B cell (primary cell): ENCODE measurements at regions not wholly inside any gene's neighbourhood (a gene's known extent, or its start where the extent isn't known, plus 50 kb on each side); places are given as distances from the start of the nearest gene placed in this dataset.

Experiments
- ATAC-seq: fragments of 200-7000 bp; cut with Tn5 transposase; one replicate; pipeline ENCODE4 v1.10.0; 2021; ENCODE audit warnings: low read depth, mild to moderate bottlenecking, moderate number of reproducible peaks, moderate library complexity
- CTCF ChIA-PET: fragments of 350-600 bp; sonication (Branson Sonifier 250); formaldehyde crosslinking; loops from one replicate; lab custom pipeline; 2021; ENCODE audit warnings: antibody characterized with exemption, inconsistent platforms; lab: Charles Lee
- POLR2A ChIA-PET: fragments of 350-600 bp; sonication (Branson Sonifier 250); formaldehyde crosslinking; loops from one replicate; lab custom pipeline; 2021; ENCODE audit warnings: antibody characterized with exemption; lab: Charles Lee
- DNase-seq: peaks from one replicate; pipeline ENCODE4 v3.0.0; 2013
- H2AFZ ChIP-seq: 2 replicates; pipeline ENCODE4 v1.6.1; 2012; ENCODE audit warnings: mild to moderate bottlenecking, low read depth, low read length; ENCODE audit not compliant: insufficient read depth, poor library complexity, severe bottlenecking
- H3K27ac ChIP-seq, 2 donors: 1 replicate in 1 of 2; 2 replicates in 1 of 2; pipeline ENCODE4 v1.5.1; 2012 to 2013; ENCODE audit warnings: low read length in 2 of 2, mild to moderate bottlenecking in 2 of 2, moderate library complexity in 1 of 2
- H3K27me3 ChIP-seq, 4 experiments: fragments of 200-600 bp in 1 of 4; sonication (generic) in 1 of 4; replicated peaks in 1 of 4; 1 replicate in 2 of 4; 2 replicates in 2 of 4; pipeline versions ENCODE4 v1.6.1 to v1.7.0; 2013 to 2016; ENCODE audit warnings: low read length in 3 of 4, mild to moderate bottlenecking in 2 of 4, mixed read lengths in 1 of 4, moderate library complexity in 1 of 4; ENCODE audit not compliant: insufficient read depth in 4 of 4, control insufficient read depth in 3 of 4; ENCODE audit errors: control extremely low read depth in 1 of 4
- H3K36me3 ChIP-seq, 2 experiments: replicated peaks in 1 of 2; 1 replicate in 1 of 2; 2 replicates in 1 of 2; pipeline versions ENCODE4 v1.6.1 to v1.7.1; 2013; ENCODE audit warnings: low read length in 1 of 2; ENCODE audit not compliant: insufficient read depth in 2 of 2, control insufficient read depth in 1 of 2; ENCODE audit errors: control extremely low read depth in 1 of 2, extremely low read depth in 1 of 2
- H3K4me1 ChIP-seq, 2 donors: fragments of 200-600 bp in 1 of 2; sonication (generic) in 1 of 2; 1 replicate in 1 of 2; 2 replicates in 1 of 2; pipeline versions ENCODE4 v1.5.1 to v1.6.1; 2013 to 2017; ENCODE audit warnings: low read length in 2 of 2; ENCODE audit not compliant: control insufficient read depth in 2 of 2, insufficient read depth in 2 of 2
- H3K4me2 ChIP-seq: replicated peaks from 2 replicates; pipeline ENCODE3; 2012; ENCODE audit warnings: mild to moderate bottlenecking, low read depth, low read length; ENCODE audit not compliant: poor library complexity, severe bottlenecking
- H3K4me3 ChIP-seq, 5 experiments: fragments of 200-600 bp in 1 of 5; sonication (generic) in 1 of 5; 1 replicate in 3 of 5; 2 replicates in 2 of 5; pipeline versions ENCODE4 v1.5.1 to v1.7.0; 2011 to 2016; ENCODE audit warnings: low read length in 4 of 5, mild to moderate bottlenecking in 4 of 5, low read depth in 2 of 5, control low read depth in 1 of 5, moderate library complexity in 1 of 5; ENCODE audit not compliant: insufficient read depth in 1 of 5; ENCODE audit errors: control extremely low read depth in 1 of 5, extremely low read depth in 1 of 5
- H3K79me2 ChIP-seq: fragments of 200-600 bp; sonication (generic); one replicate; pipeline ENCODE4 v1.6.0; 2016; ENCODE audit warnings: low read length; ENCODE audit not compliant: control insufficient read depth, insufficient read depth
- H3K9ac ChIP-seq: fragments of 200-600 bp; sonication (generic); 2 replicates; pipeline ENCODE4 v1.6.1; 2017; ENCODE audit warnings: mild to moderate bottlenecking, low read length, moderate library complexity
- H3K9me3 ChIP-seq, 3 donors: one replicate each; pipeline versions ENCODE4 v1.6.1 to v1.7.1; 2013; ENCODE audit warnings: low read length in 2 of 3; ENCODE audit not compliant: control insufficient read depth in 2 of 3, insufficient read depth in 1 of 3; ENCODE audit errors: control extremely low read depth in 1 of 3
- H4K20me1 ChIP-seq: 2 replicates; pipeline ENCODE4 v1.6.0; 2012; ENCODE audit warnings: mild to moderate bottlenecking, low read length; ENCODE audit not compliant: insufficient read depth, control insufficient read depth, poor library complexity, severe bottlenecking
- H3K27ac Mint-ChIP-seq: one replicate; pipeline ENCODE4 v1.8.0; 2021; ENCODE audit warnings: mixed read lengths
- H3K27me3 Mint-ChIP-seq: one replicate; pipeline ENCODE4 v1.8.0; 2021; ENCODE audit warnings: mixed read lengths
- H3K4me1 Mint-ChIP-seq: one replicate; pipeline ENCODE4 v1.8.0; 2021; ENCODE audit warnings: mixed read lengths
- H3K4me3 Mint-ChIP-seq: one replicate; pipeline ENCODE4 v1.8.0; 2021; ENCODE audit warnings: mixed read lengths
- H3K9me3 Mint-ChIP-seq: one replicate; pipeline ENCODE4 v1.8.0; 2022; ENCODE audit warnings: mixed read lengths; ENCODE audit not compliant: insufficient read depth
- EZH2 ChIP-seq: IDR thresholded peaks from 2 replicates; pipeline ENCODE4 v1.6.1; 2012; ENCODE audit warnings: borderline replicate concordance, low read depth, mild to moderate bottlenecking, moderate library complexity, low read length; ENCODE audit not compliant: insufficient read depth, poor library complexity, severe bottlenecking
- WGBS: methylation state at CpG from one replicate; pipeline ENCODE4 v1.1.5; 2013; ENCODE audit warnings: missing lambda C conversion rate; ENCODE audit not compliant: insufficient coverage; 5-methylcytosine and 5-hydroxymethylcytosine counted together
- intact Hi-C: fragments of 100-400 bp; cut with micrococcal nuclease; formaldehyde crosslinking; loops from one replicate; pipeline ENCODE4 v1.10.0; 2022
- TF ChIP-seq, protein P1 (sequence below): fragments of 200-600 bp; IDR thresholded peaks from one replicate; pipeline ENCODE4 v1.8.0; 2022; ENCODE audit warnings: antibody characterized with exemption, mild to moderate bottlenecking

- peaks cover 0 to 5% (median 0%) of the 10 kb centered on the region in 3 donors for H3K9me3 ChIP-seq
- no peak overlapping the region for H3K4me3 ChIP-seq
- Mint-ChIP-seq H3K9me3 (peaks cover 3% of the 10 kb centered on the region), H3K27me3 (no peaks in the 10 kb centered on the region), H3K4me3 (no peak overlapping the region), H3K4me1 (peaks cover 10% of the 10 kb centered on the region), H3K27ac (no peak overlapping the region)
- peak overlapping the region; percentile 21 for H2AFZ ChIP-seq
- H3K27ac ChIP-seq, result no peak overlapping the region
- peak; percentile 33 for ATAC-seq
- intact Hi-C loops, result no loop called here
- no peaks in the 10 kb centered on the region for H3K79me2 ChIP-seq
- WGBS, result no CpG with 5 or more reads among the region's 2 CpGs
- H3K9ac ChIP-seq, result no peak overlapping the region
- CTCF ChIA-PET, result interaction anchor here (0.7 to 2.1 kb wide), 4 partner anchors 23 to 206 kb away, joined by 3 to 19 read pairs (median 4); no protein-coding TSS in a partner anchor
- DNase-seq, result peak; percentile 10
- POLR2A ChIA-PET, result no interaction called here
- H4K20me1 ChIP-seq, result no peaks in the 10 kb centered on the region
- H3K4me1 ChIP-seq, result peaks cover 3 to 4% of the 10 kb centered on the region in 2 donors
- H3K36me3 ChIP-seq, result no peaks in the 10 kb centered on the region
- H3K27me3 ChIP-seq, result no peaks in the 10 kb centered on the region
- H3K4me2 ChIP-seq, result no peak overlapping the region
- no peak for TF ChIP-seq EZH2
- TF ChIP-seq, protein P1, sequence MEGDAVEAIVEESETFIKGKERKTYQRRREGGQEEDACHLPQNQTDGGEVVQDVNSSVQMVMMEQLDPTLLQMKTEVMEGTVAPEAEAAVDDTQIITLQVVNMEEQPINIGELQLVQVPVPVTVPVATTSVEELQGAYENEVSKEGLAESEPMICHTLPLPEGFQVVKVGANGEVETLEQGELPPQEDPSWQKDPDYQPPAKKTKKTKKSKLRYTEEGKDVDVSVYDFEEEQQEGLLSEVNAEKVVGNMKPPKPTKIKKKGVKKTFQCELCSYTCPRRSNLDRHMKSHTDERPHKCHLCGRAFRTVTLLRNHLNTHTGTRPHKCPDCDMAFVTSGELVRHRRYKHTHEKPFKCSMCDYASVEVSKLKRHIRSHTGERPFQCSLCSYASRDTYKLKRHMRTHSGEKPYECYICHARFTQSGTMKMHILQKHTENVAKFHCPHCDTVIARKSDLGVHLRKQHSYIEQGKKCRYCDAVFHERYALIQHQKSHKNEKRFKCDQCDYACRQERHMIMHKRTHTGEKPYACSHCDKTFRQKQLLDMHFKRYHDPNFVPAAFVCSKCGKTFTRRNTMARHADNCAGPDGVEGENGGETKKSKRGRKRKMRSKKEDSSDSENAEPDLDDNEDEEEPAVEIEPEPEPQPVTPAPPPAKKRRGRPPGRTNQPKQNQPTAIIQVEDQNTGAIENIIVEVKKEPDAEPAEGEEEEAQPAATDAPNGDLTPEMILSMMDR, result no peak
Observed at GRCh38 chr6:155528982-155529453, 73.4 kb upstream of the NOX3 start.

- no peaks in the 10 kb centered on the region for H3K9me3 ChIP-seq
- DNase-seq, result no peak
- H3K9ac ChIP-seq, result no peak overlapping the region
- ChIA-PET CTCF (interaction anchor here (2.1 kb wide), 1 partner anchor 200 kb away, joined by 19 read pairs; no protein-coding TSS in a partner anchor), POLR2A (no interaction called here)
- no peak overlapping the region for H3K4me2 ChIP-seq
- H3K27ac ChIP-seq, result no peak overlapping the region
- Mint-ChIP-seq H3K27me3 (no peaks in the 10 kb centered on the region), H3K4me3 (no peak overlapping the region), H3K27ac (no peak overlapping the region), H3K4me1 (peaks cover 10% of the 10 kb centered on the region), H3K9me3 (peaks cover under 1% of the 10 kb centered on the region)
- no peaks in the 10 kb centered on the region for H3K79me2 ChIP-seq
- intact Hi-C loops, result no loop called here
- WGBS, result no CpG with 5 or more reads among the region's 1 CpG
- no peak overlapping the region for H3K4me3 ChIP-seq
- H4K20me1 ChIP-seq, result no peaks in the 10 kb centered on the region
- H3K27me3 ChIP-seq, result no peaks in the 10 kb centered on the region
- no peaks in the 10 kb centered on the region for H3K36me3 ChIP-seq
- no peak for TF ChIP-seq EZH2
- TF ChIP-seq, protein P1, result no peak
- H3K4me1 ChIP-seq, result peaks cover 3 to 4% of the 10 kb centered on the region in 2 donors
- H2AFZ ChIP-seq, result no peak overlapping the region
- ATAC-seq, result no peak
Observed at GRCh38 chr6:155528335-155528734, 72.7 kb upstream of the NOX3 start.
